H9 (cell line): ENCODE measurements at regions not wholly inside any gene's neighbourhood (a gene's known extent, or its start where the extent isn't known, plus 50 kb on each side); places are given as distances from the start of the nearest gene placed in this dataset.
A peak's percentile ranks its signal among the peaks of the same experiment; 100 is the strongest.

ENCODE experiments used
- DNase-seq: peaks from one replicate; pipeline ENCODE4 v3.0.0-alpha.2; 2017
- H2AFZ ChIP-seq: one replicate; pipeline ENCODE4 v1.6.1; 2013; ENCODE audit warnings: mild to moderate bottlenecking, low read length, control low read depth, moderate library complexity
- H2AK5ac ChIP-seq: 2 replicates; pipeline ENCODE4 v1.6.1; 2013; ENCODE audit warnings: low read length, control low read depth, mixed read lengths; ENCODE audit not compliant: insufficient read length
- H2BK120ac ChIP-seq: one replicate; pipeline ENCODE4 v1.6.1; 2013; ENCODE audit warnings: low read depth, mild to moderate bottlenecking, low read length, control low read depth, inconsistent platforms; ENCODE audit not compliant: poor library complexity, severe bottlenecking
- H2BK12ac ChIP-seq: 2 replicates; pipeline ENCODE4 v1.6.1; 2013; ENCODE audit warnings: low read length, control low read depth, mixed read lengths, low read depth; ENCODE audit not compliant: insufficient read length
- H2BK15ac ChIP-seq: 2 replicates; pipeline ENCODE4 v1.6.1; 2013; ENCODE audit warnings: low read depth, low read length, control low read depth
- H2BK20ac ChIP-seq: one replicate; pipeline ENCODE4 v1.6.1; 2013; ENCODE audit warnings: low read depth, mild to moderate bottlenecking, low read length, control low read depth, inconsistent platforms; ENCODE audit not compliant: poor library complexity, severe bottlenecking
- H2BK5ac ChIP-seq: 2 replicates; pipeline ENCODE4 v1.6.1; 2013; ENCODE audit warnings: low read length, control low read depth, mixed read lengths; ENCODE audit not compliant: insufficient read length
- H3K14ac ChIP-seq: 2 replicates; pipeline ENCODE4 v1.6.1; 2013; ENCODE audit warnings: low read length, control low read depth; ENCODE audit not compliant: insufficient read depth
- H3K18ac ChIP-seq: 2 replicates; pipeline ENCODE4 v1.6.1; 2013; ENCODE audit warnings: low read depth, mild to moderate bottlenecking, mixed read lengths, low read length, control low read depth; ENCODE audit not compliant: insufficient read length
- H3K23ac ChIP-seq: 2 replicates; pipeline ENCODE4 v1.6.1; 2013; ENCODE audit warnings: low read length, control low read depth, mixed read lengths, low read depth; ENCODE audit not compliant: insufficient read length
- H3K23me2 ChIP-seq: 2 replicates; pipeline ENCODE4 v1.6.1; 2013; ENCODE audit warnings: low read depth, mild to moderate bottlenecking, mixed read lengths, low read length, control low read depth; ENCODE audit not compliant: insufficient read length, poor library complexity, severe bottlenecking
- H3K27ac ChIP-seq: 2 replicates; pipeline ENCODE4 v1.5.1; 2013; ENCODE audit warnings: low read length, control low read depth, mixed read lengths, low read depth; ENCODE audit not compliant: insufficient read length
- H3K27me3 ChIP-seq: 2 replicates; pipeline ENCODE4 v1.6.1; 2013; ENCODE audit warnings: low read length, control low read depth, inconsistent platforms; ENCODE audit not compliant: insufficient read depth
- H3K4ac ChIP-seq: 2 replicates; pipeline ENCODE4 v1.6.1; 2013; ENCODE audit warnings: low read depth, mild to moderate bottlenecking, control low read depth, inconsistent platforms, low read length, moderate library complexity
- H3K4me1 ChIP-seq: 2 replicates; pipeline ENCODE4 v1.6.1; 2013; ENCODE audit warnings: low read length, control low read depth, inconsistent platforms; ENCODE audit not compliant: insufficient read depth
- H3K4me2 ChIP-seq: 2 replicates; pipeline ENCODE4 v1.6.1; 2013; ENCODE audit warnings: low read length, control low read depth, mixed read lengths; ENCODE audit not compliant: insufficient read length, insufficient read depth
- H3K56ac ChIP-seq: 2 replicates; pipeline ENCODE4 v1.6.1; 2013; ENCODE audit warnings: low read depth, mild to moderate bottlenecking, mixed read lengths, low read length, control low read depth; ENCODE audit not compliant: insufficient read length
- H3K79me1 ChIP-seq: 2 replicates; pipeline ENCODE4 v1.6.1; 2013; ENCODE audit warnings: low read depth, mild to moderate bottlenecking, moderate library complexity, low read length, control low read depth, inconsistent platforms; ENCODE audit not compliant: insufficient read depth, poor library complexity, severe bottlenecking
- H3K79me2 ChIP-seq: 2 replicates; pipeline ENCODE4 v1.6.1; 2013; ENCODE audit warnings: low read length, control low read depth, inconsistent platforms; ENCODE audit not compliant: insufficient read depth
- H3K9ac ChIP-seq: 2 replicates; pipeline ENCODE4 v1.6.1; 2013; ENCODE audit warnings: low read length, control low read depth, mixed read lengths; ENCODE audit not compliant: insufficient read length; ENCODE audit errors: extremely low read depth
- H3K9me3 ChIP-seq: one replicate; pipeline ENCODE4 v1.6.1; 2013; ENCODE audit warnings: low read depth, low read length, inconsistent platforms; ENCODE audit not compliant: control insufficient read depth
- H3T11ph ChIP-seq: one replicate; pipeline ENCODE4 v1.6.1; 2013; ENCODE audit warnings: mild to moderate bottlenecking, low read length, control low read depth, inconsistent platforms
- H4K20me1 ChIP-seq: one replicate; pipeline ENCODE4 v1.6.1; 2013; ENCODE audit not compliant: control insufficient read depth, insufficient read length, insufficient read depth
- H4K5ac ChIP-seq: 2 replicates; pipeline ENCODE4 v1.6.1; 2013; ENCODE audit warnings: low read depth, mild to moderate bottlenecking, mixed read lengths, low read length, control low read depth; ENCODE audit not compliant: insufficient read length
- H4K8ac ChIP-seq: replicated peaks from 2 replicates; pipeline ENCODE4 v1.6.1; 2013; ENCODE audit warnings: low read length, control low read depth, mixed read lengths, low read depth; ENCODE audit not compliant: insufficient read length
- H4K91ac ChIP-seq: 2 replicates; pipeline ENCODE4 v1.6.1; 2013; ENCODE audit warnings: low read depth, mild to moderate bottlenecking, moderate library complexity, mixed read lengths, low read length, control low read depth; ENCODE audit not compliant: insufficient read length
- H3K27ac Mint-ChIP-seq, 3 experiments: 2 replicates in 2 of 3; 3 replicates in 1 of 3; pipeline ENCODE4 v1.8.0; 2020 to 2021; ENCODE audit warnings: mixed read lengths in 3 of 3, mild to moderate bottlenecking in 1 of 3, moderate library complexity in 1 of 3
- H3K27me3 Mint-ChIP-seq: 2 replicates; pipeline ENCODE4 v1.8.0; 2021; ENCODE audit warnings: low read depth, mild to moderate bottlenecking, moderate library complexity, mixed read lengths
- H3K36me3 Mint-ChIP-seq, 3 experiments: 2 replicates in 2 of 3; 3 replicates in 1 of 3; pipeline ENCODE4 v1.8.0; 2020 to 2021; ENCODE audit warnings: low read depth in 3 of 3, mixed read lengths in 3 of 3; ENCODE audit not compliant: insufficient read depth in 1 of 3
- H3K4me1 Mint-ChIP-seq, 2 experiments: 2 replicates each; pipeline ENCODE4 v1.8.0; 2020; ENCODE audit warnings: mixed read lengths in 2 of 2
- H3K4me3 Mint-ChIP-seq, 2 experiments: 2 replicates in 1 of 2; 3 replicates in 1 of 2; pipeline ENCODE4 v1.8.0; 2020 to 2021; ENCODE audit warnings: mild to moderate bottlenecking in 2 of 2, mixed read lengths in 2 of 2, moderate library complexity in 1 of 2
- H3K9me3 Mint-ChIP-seq, 2 experiments: 2 replicates in 1 of 2; 3 replicates in 1 of 2; pipeline ENCODE4 v1.8.0; 2020; ENCODE audit warnings: mild to moderate bottlenecking in 2 of 2, mixed read lengths in 2 of 2, moderate library complexity in 1 of 2
- WGBS: extraction: QIAGEN DNeasy Blood & Tissue Kit; methylation state at CpG from one replicate; pipeline ENCODE4 v1.1.7; 2013; ENCODE audit warnings: missing lambda C conversion rate, low lambda C conversion rate, mixed read lengths; ENCODE audit not compliant: insufficient read length; ENCODE audit errors: extremely low coverage; 5-methylcytosine and 5-hydroxymethylcytosine counted together
- TF ChIP-seq, protein P1 (sequence below): fragments of 200-600 bp; sonication (generic); conservative IDR thresholded peaks from 3 replicates; pipeline ENCODE4 v1.8.0; 2021; ENCODE audit warnings: antibody characterized with exemption, mild to moderate bottlenecking

DNA sequence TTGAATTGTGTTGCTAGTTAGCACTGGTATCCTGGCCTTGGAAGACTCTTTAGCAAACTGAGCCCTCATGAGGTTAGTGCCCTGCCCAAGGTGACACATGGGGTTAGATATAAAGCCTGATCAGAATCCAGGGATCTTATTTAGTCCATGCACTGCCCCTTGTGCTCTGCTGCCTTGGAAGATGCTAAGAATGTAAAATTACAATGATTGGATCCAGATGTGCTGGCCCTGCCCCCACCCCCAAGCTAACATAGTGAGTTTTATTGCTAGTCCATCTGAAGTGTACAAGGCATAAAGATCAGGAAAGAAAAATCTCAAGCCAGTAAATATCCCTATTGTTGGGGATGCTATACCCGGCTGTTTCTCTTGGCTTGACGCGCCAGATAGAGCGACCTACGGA, 248.1 kb upstream of the C2CD4B start:
- peaks cover 38 to 39% of the 10 kb centered on the region in 2 experiments for H3K4me1 Mint-ChIP-seq
- Histone ChIP-seq H3K23ac (no peak overlapping the region), H2BK20ac (no peak overlapping the region), H3K56ac (no peak overlapping the region), H3K27ac (no peak overlapping the region), H2BK120ac (no peak overlapping the region), H3K4ac (no peak overlapping the region), H4K5ac (no peak overlapping the region), H2AFZ (no peak overlapping the region), H3K79me2 (no peaks in the 10 kb centered on the region), H2BK12ac (no peak overlapping the region), H3K4me1 (peaks cover 12% of the 10 kb centered on the region; the same call in 1 of the 2 replicates), H3T11ph (no peak overlapping the region), H3K79me1 (no peaks in the 10 kb centered on the region), H2BK5ac (no peak overlapping the region), H3K27me3 (no peaks in the 10 kb centered on the region), H4K20me1 (no peaks in the 10 kb centered on the region), H4K8ac (no peak overlapping the region), H2BK15ac (no peak overlapping the region), H3K9me3 (no peaks in the 10 kb centered on the region), H3K23me2 (no peaks in the 10 kb centered on the region), H3K4me2 (no peak overlapping the region), H3K9ac (no peak overlapping the region), H3K18ac (no peak overlapping the region), H3K14ac (no peak overlapping the region), H4K91ac (no peak overlapping the region), H2AK5ac (no peak overlapping the region)
- H3K9me3 Mint-ChIP-seq, result no peaks in the 10 kb centered on the region
- peak overlapping the region in 2 of 3 experiments; percentile 16 to 63; a peak in 2 of 7 replicates for H3K27ac Mint-ChIP-seq
- DNase-seq, result no peak
- WGBS, result no CpG with 5 or more reads among the region's 5 CpGs
- H3K27me3 Mint-ChIP-seq, result no peaks in the 10 kb centered on the region
- TF ChIP-seq, protein P1, sequence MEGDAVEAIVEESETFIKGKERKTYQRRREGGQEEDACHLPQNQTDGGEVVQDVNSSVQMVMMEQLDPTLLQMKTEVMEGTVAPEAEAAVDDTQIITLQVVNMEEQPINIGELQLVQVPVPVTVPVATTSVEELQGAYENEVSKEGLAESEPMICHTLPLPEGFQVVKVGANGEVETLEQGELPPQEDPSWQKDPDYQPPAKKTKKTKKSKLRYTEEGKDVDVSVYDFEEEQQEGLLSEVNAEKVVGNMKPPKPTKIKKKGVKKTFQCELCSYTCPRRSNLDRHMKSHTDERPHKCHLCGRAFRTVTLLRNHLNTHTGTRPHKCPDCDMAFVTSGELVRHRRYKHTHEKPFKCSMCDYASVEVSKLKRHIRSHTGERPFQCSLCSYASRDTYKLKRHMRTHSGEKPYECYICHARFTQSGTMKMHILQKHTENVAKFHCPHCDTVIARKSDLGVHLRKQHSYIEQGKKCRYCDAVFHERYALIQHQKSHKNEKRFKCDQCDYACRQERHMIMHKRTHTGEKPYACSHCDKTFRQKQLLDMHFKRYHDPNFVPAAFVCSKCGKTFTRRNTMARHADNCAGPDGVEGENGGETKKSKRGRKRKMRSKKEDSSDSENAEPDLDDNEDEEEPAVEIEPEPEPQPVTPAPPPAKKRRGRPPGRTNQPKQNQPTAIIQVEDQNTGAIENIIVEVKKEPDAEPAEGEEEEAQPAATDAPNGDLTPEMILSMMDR, result no peak
- no peaks in the 10 kb centered on the region for H3K36me3 Mint-ChIP-seq
- no peak overlapping the region for H3K4me3 Mint-ChIP-seq
